ENCODE measurements at regions not wholly inside any gene's neighbourhood (a gene's known extent, or its start where the extent isn't known, plus 50 kb on each side); places are given as distances from the start of the nearest gene placed in this dataset.

GRCh38 chr14:56491299-56492285, 88.0 kb upstream of the TMEM260 start:
- H3K4me3 ChIP-seq (ENCODE audit: low read depth, low read length), result no peak overlapping the region
- peak; percentile 72 for DNase-seq
- H3K36me3 ChIP-seq, result no peaks in the 10 kb centered on the region
- H3K4me1 ChIP-seq, result peaks cover 2% of the 10 kb centered on the region; the same call in 1 of the 2 replicates
- no peaks in the 10 kb centered on the region; the same call in 1 of the 2 replicates for H3K9me3 ChIP-seq
- peaks cover 35% of the 10 kb centered on the region for H3K27me3 ChIP-seq
- peak; percentile 91 for TF ChIP-seq CTCF (IDR thresholded peaks at IDR 0.05; ENCODE audit: low read depth, low read length)

- Histone ChIP-seq H3K4me1 (no peaks in the 10 kb centered on the region), H3K9me3 (no peaks in the 10 kb centered on the region), H3K27me3 (peaks cover 44% of the 10 kb centered on the region), H3K36me3 (no peaks in the 10 kb centered on the region), H3K4me3 (ENCODE audit: low read depth, low read length) (no peak overlapping the region)
- TF ChIP-seq CTCF (IDR thresholded peaks at IDR 0.05; ENCODE audit: low read depth, low read length), result no peak
- no peak for DNase-seq
Observed at GRCh38 chr14:56494167-56494566, 85.4 kb upstream of the TMEM260 start.

- H3K36me3 ChIP-seq, result no peaks in the 10 kb centered on the region
- no peak for TF ChIP-seq CTCF (IDR thresholded peaks at IDR 0.05; ENCODE audit: low read depth, low read length)
Observed at GRCh38 chr14:56498112-56498511, 81.5 kb upstream of the TMEM260 start.

GRCh38 chr14:56501909-56502530, 77.6 kb upstream of the TMEM260 start:
- Histone ChIP-seq H3K4me1 (no peaks in the 10 kb centered on the region; the same call in 1 of the 2 replicates), H3K36me3 (no peaks in the 10 kb centered on the region), H3K4me3 (ENCODE audit: low read depth, low read length) (no peak overlapping the region), H3K9me3 (no peaks in the 10 kb centered on the region), H3K27me3 (peaks cover 62% of the 10 kb centered on the region)
- no peak for DNase-seq
- TF ChIP-seq CTCF (IDR thresholded peaks at IDR 0.05; ENCODE audit: low read depth, low read length), result no peak

More at GRCh38 chr14:56498112-56498511, 81.5 kb upstream of the TMEM260 start:
- Histone ChIP-seq H3K4me3 (ENCODE audit: low read depth, low read length) (no peak overlapping the region), H3K4me1 (no peaks in the 10 kb centered on the region), H3K9me3 (no peaks in the 10 kb centered on the region), H3K27me3 (peaks cover 47% of the 10 kb centered on the region)
- DNase-seq, result no peak

GRCh38 chr14:56505361-56505760, 74.2 kb upstream of the TMEM260 start:
- Histone ChIP-seq H3K4me3 (ENCODE audit: low read depth, low read length) (no peak overlapping the region), H3K27me3 (peaks cover 58% of the 10 kb centered on the region), H3K4me1 (no peaks in the 10 kb centered on the region; the same call in 1 of the 2 replicates), H3K36me3 (no peaks in the 10 kb centered on the region), H3K9me3 (no peaks in the 10 kb centered on the region)
- DNase-seq, result no peak
- TF ChIP-seq CTCF (IDR thresholded peaks at IDR 0.05; ENCODE audit: low read depth, low read length), result no peak
